Adrenal gland (tissue), 9 donors: ENCODE measurements at regions not wholly inside any gene's neighbourhood (a gene's known extent, or its start where the extent isn't known, plus 50 kb on each side); places are given as distances from the start of the nearest gene placed in this dataset.
A peak's percentile ranks its signal among the peaks of the same experiment; 100 is the strongest.

Source experiments
- DNase-seq, 7 donors: peaks; one replicate each; pipeline ENCODE4 v3.0.0-alpha.2; 2019 to 2020
- H3K27ac ChIP-seq, 5 donors: fragments of 200-600 bp; sonication (generic) in 4 of 5; 1 replicate in 3 of 5; 2 replicates in 2 of 5; pipeline versions ENCODE4 v1.5.1 to v1.8.0; 2016 to 2020; ENCODE audit warnings: mild to moderate bottlenecking in 1 of 5
- H3K27me3 ChIP-seq: fragments of 200-600 bp; 2 replicates; pipeline ENCODE4 v1.8.0; 2021
- H3K36me3 ChIP-seq, 2 donors: fragments of 200-600 bp; replicated peaks in 1 of 2; 1 replicate in 1 of 2; 2 replicates in 1 of 2; pipeline versions ENCODE4 v1.5.1 to v1.8.0; 2018 to 2022
- H3K4me1 ChIP-seq, 2 donors: fragments of 200-600 bp; replicated peaks in 1 of 2; 1 replicate in 1 of 2; 2 replicates in 1 of 2; pipeline versions ENCODE4 v1.5.1 to v1.8.0; 2018 to 2021
- H3K4me3 ChIP-seq, 4 donors: fragments of 200-600 bp; sonication (generic) in 3 of 4; one replicate each; pipeline ENCODE4 v1.5.1; 2016 to 2018
- H3K9me3 ChIP-seq, 3 donors: fragments of 200-600 bp; sonication (generic) in 1 of 3; replicated peaks in 1 of 3; 1 replicate in 2 of 3; 2 replicates in 1 of 3; pipeline versions ENCODE4 v1.5.1 to v1.8.0; 2016 to 2021
- CTCF ChIP-seq, 6 experiments: fragments of 450-650 bp in 4 of 6; fragments of 200-600 bp in 2 of 6; sonication (generic) in 1 of 6; IDR thresholded peaks; 1 replicate in 5 of 6; 2 replicates in 1 of 6; pipeline versions ENCODE4 v1.5.1 to v1.8.0; 2016 to 2021; ENCODE audit warnings: antibody characterized with exemption in 6 of 6, mild to moderate bottlenecking in 2 of 6, moderate library complexity in 1 of 6
- POLR2A ChIP-seq, 2 donors: fragments of 450-650 bp; IDR thresholded peaks; one replicate each; pipeline ENCODE4 v1.6.1; 2017; ENCODE audit warnings: antibody characterized with exemption in 2 of 2, mild to moderate bottlenecking in 2 of 2, moderate library complexity in 1 of 2
- WGBS, 4 donors: extraction: QIAGEN DNeasy Blood & Tissue Kit in 2 of 4; methylation state at CpG; one replicate each; pipeline versions ENCODE4 v1.1.5 to v1.1.7; 2013 to 2017; 5-methylcytosine and 5-hydroxymethylcytosine counted together
- intact Hi-C, 2 donors: fragments of 100-400 bp; cut with DNase I; formaldehyde crosslinking; loops; one replicate each; pipeline versions ENCODE4 v1.14.1 to v1.15.0; 2022 to 2023
- donor health status: healthy with polysubstance abuse.
- donor health status: Bipolar disorder and iron deficiency.
- donor health status: DM: yes; HTN: yes; CAD: no.
- donor health status: DM: no; HTN: no; CAD: no.
- donor health status: DM: no; HTN: no; CAD: no.

- H3K4me1 ChIP-seq, result peaks cover 10 to 13% of the 10 kb centered on the region in 2 donors
- intact Hi-C loops, result no loop called here
- no peaks in the 10 kb centered on the region for H3K27me3 ChIP-seq
- 31 to 47% (median 36%) methylated on average over 13 to 14 of the region's 14 CpGs for WGBS, 4 donors
- H3K36me3 ChIP-seq, result no peaks in the 10 kb centered on the region
- peak overlapping the region in 4 of 5 donors; percentile 17 to 66 (median 42) for H3K27ac ChIP-seq
- DNase-seq, result peak in 4 of 7 donors; percentile 31 to 64 (median 54)
- H3K4me3 ChIP-seq, result peak overlapping the region in 1 of 4 donors; percentile 13
- H3K9me3 ChIP-seq, result no peaks in the 10 kb centered on the region
- no peak for TF ChIP-seq POLR2A (IDR thresholded peaks at IDR 0.05)
- TF ChIP-seq CTCF (IDR thresholded peaks at IDR 0.05), result no peak
Measured at GRCh38 chr6:6980999-6981597, 126.7 kb upstream of the RREB1 start.

GRCh38 chr6:6981681-6982322 lies 126.0 kb upstream of the RREB1 start:
- no peak overlapping the region for H3K4me3 ChIP-seq
- intact Hi-C loops, result no loop called here
- H3K4me1 ChIP-seq, result peaks cover 10% of the 10 kb centered on the region in 2 donors
- no peaks in the 10 kb centered on the region for H3K9me3 ChIP-seq
- no peak for DNase-seq
- no peak overlapping the region for H3K27ac ChIP-seq
- no peaks in the 10 kb centered on the region for H3K27me3 ChIP-seq
- TF ChIP-seq CTCF (IDR thresholded peaks at IDR 0.05) (no peak), POLR2A (IDR thresholded peaks at IDR 0.05) (no peak)
- no peaks in the 10 kb centered on the region for H3K36me3 ChIP-seq
- 78 to 92% (median 83%) methylated on average over 4 of the region's 4 CpGs for WGBS, 4 donors

- no peaks in the 10 kb centered on the region for H3K9me3 ChIP-seq
- TF ChIP-seq POLR2A (IDR thresholded peaks at IDR 0.05) (no peak), CTCF (IDR thresholded peaks at IDR 0.05) (no peak)
- no peaks in the 10 kb centered on the region for H3K36me3 ChIP-seq
- DNase-seq, result no peak
- H3K27me3 ChIP-seq, result no peaks in the 10 kb centered on the region
- no peak overlapping the region for H3K4me3 ChIP-seq
- H3K4me1 ChIP-seq, result peaks cover 10% of the 10 kb centered on the region in 2 donors
- H3K27ac ChIP-seq, result no peak overlapping the region
- intact Hi-C loops, result no loop called here
- WGBS, 4 donors, result 83 to 92% (median 87%) methylated on average over 6 of the region's 6 CpGs
Measured at GRCh38 chr6:6982663-6983062, 125.1 kb upstream of the RREB1 start.

- H3K4me1 ChIP-seq, result peaks cover 10% of the 10 kb centered on the region in 2 donors
- no peaks in the 10 kb centered on the region for H3K27me3 ChIP-seq
- TF ChIP-seq CTCF (IDR thresholded peaks at IDR 0.05) (no peak), POLR2A (IDR thresholded peaks at IDR 0.05) (no peak)
- intact Hi-C loops, result no loop called here
- no peak overlapping the region for H3K4me3 ChIP-seq
- no peak overlapping the region for H3K27ac ChIP-seq
- WGBS, 4 donors, result 82 to 90% (median 87%) methylated on average over 13 of the region's 13 CpGs
- no peaks in the 10 kb centered on the region for H3K9me3 ChIP-seq
- no peak for DNase-seq
- H3K36me3 ChIP-seq, result no peaks in the 10 kb centered on the region
Measured at GRCh38 chr6:6984585-6985366, 123.0 kb upstream of the RREB1 start.
